Stimulated activated CD4-positive, alpha-beta T cell treated with anti-CD3 and anti-CD28 coated beads, Interleukin-12 subunit alpha, Interleukin-12 subunit beta, amount 100 ng/mL, for 24 hours (primary cell): ENCODE measurements at regions not wholly inside any gene's neighbourhood (a gene's known extent, or its start where the extent isn't known, plus 50 kb on each side); places are given as distances from the start of the nearest gene placed in this dataset.
"Not testable (repeated sequence)": the region's sequence is repeated elsewhere in the genome, so short reads cannot be mapped to it uniquely, and the experiment has no call there.

Experiments
- DNase-seq, 2 experiments: peaks; one replicate each; pipeline ENCODE4 v3.0.0-alpha.2; 2020; ENCODE audit warnings: low read depth in 2 of 2

- no peak for DNase-seq
Measured at GRCh38 chr9:81077572-81077971, 611.8 kb downstream of the TLE1 start.

- DNase-seq, result no peak
Measured at GRCh38 chr9:81076131-81076530, 613.2 kb downstream of the TLE1 start.

- DNase-seq, result no peak
Measured at GRCh38 chr9:81074221-81074620, 615.1 kb downstream of the TLE1 start.

GRCh38 chr9:81073821-81074220 is 615.5 kb downstream of the TLE1 start:
- no peak for DNase-seq

GRCh38 chr9:81072758-81073157 is 616.6 kb downstream of the TLE1 start:
- no peak for DNase-seq

GRCh38 chr9:81071108-81071507 is 618.2 kb downstream of the TLE1 start:
- DNase-seq, result no peak

- no peak for DNase-seq
Measured at GRCh38 chr9:81070689-81071088, 618.7 kb downstream of the TLE1 start.

GRCh38 chr9:81069923-81070322 is 619.4 kb downstream of the TLE1 start:
- no peak for DNase-seq

- DNase-seq, result no peak
Measured at GRCh38 chr9:81069038-81069795, 620.1 kb downstream of the TLE1 start.

GRCh38 chr9:81062995-81063394 is 626.4 kb downstream of the TLE1 start:
- DNase-seq, result not testable (repeated sequence)

GRCh38 chr9:81058782-81059181 is 630.6 kb downstream of the TLE1 start:
- no peak for DNase-seq

- no peak for DNase-seq
Measured at GRCh38 chr9:81053298-81054025, 635.9 kb downstream of the TLE1 start.

- DNase-seq, result no peak
Measured at GRCh38 chr9:81052846-81053245, 636.5 kb downstream of the TLE1 start.

GRCh38 chr9:81047280-81047679 is 642.1 kb downstream of the TLE1 start:
- DNase-seq, result no peak

GRCh38 chr9:81045658-81046057 is 643.7 kb downstream of the TLE1 start:
- DNase-seq, result no peak

- no peak for DNase-seq
Measured at GRCh38 chr9:81037889-81038288, 651.5 kb downstream of the TLE1 start.

GRCh38 chr9:81035601-81036000 is 653.7 kb downstream of the TLE1 start:
- DNase-seq, result no peak

- DNase-seq, result no peak
Measured at GRCh38 chr9:81035171-81035570, 654.2 kb downstream of the TLE1 start.

- no peak for DNase-seq
Measured at GRCh38 chr9:81032831-81033230, 656.5 kb downstream of the TLE1 start.

GRCh38 chr9:81032030-81032572 is 657.2 kb downstream of the TLE1 start:
- DNase-seq, result no peak

GRCh38 chr9:81031422-81032029 is 657.8 kb downstream of the TLE1 start:
- no peak for DNase-seq

- no peak for DNase-seq
Measured at GRCh38 chr9:81030027-81030426, 659.3 kb downstream of the TLE1 start.

- no peak for DNase-seq
Measured at GRCh38 chr9:81028504-81028903, 660.8 kb downstream of the TLE1 start.
